BLaER1 (cell line): ENCODE measurements at regions not wholly inside any gene's neighbourhood (a gene's known extent, or its start where the extent isn't known, plus 50 kb on each side); places are given as distances from the start of the nearest gene placed in this dataset.

Source experiments
- H3K27ac ChIP-seq: shearing (Covaris generic); formaldehyde crosslinking; 2 replicates; pipeline ENCODE4 v1.8.1; 2022
- H3K27me3 ChIP-seq: shearing (Covaris generic); formaldehyde crosslinking; 2 replicates; pipeline ENCODE4 v1.8.1; 2022
- H3K36me3 ChIP-seq: shearing (Covaris generic); formaldehyde crosslinking; 2 replicates; pipeline ENCODE4 v1.8.1; 2022
- H3K4me1 ChIP-seq: shearing (Covaris generic); formaldehyde crosslinking; 2 replicates; pipeline ENCODE4 v1.8.1; 2022
- H3K4me2 ChIP-seq: shearing (Covaris generic); formaldehyde crosslinking; 2 replicates; pipeline ENCODE4 v1.8.1; 2022
- H3K4me3 ChIP-seq: shearing (Covaris generic); formaldehyde crosslinking; 2 replicates; pipeline ENCODE4 v1.8.1; 2022
- H3K9ac ChIP-seq: shearing (Covaris generic); formaldehyde crosslinking; 2 replicates; pipeline ENCODE4 v1.8.1; 2022
- H3K9me3 ChIP-seq: shearing (Covaris generic); formaldehyde crosslinking; 2 replicates; pipeline ENCODE4 v1.8.1; 2022
- H4K20me1 ChIP-seq: shearing (Covaris generic); formaldehyde crosslinking; 2 replicates; pipeline ENCODE4 v1.8.1; 2022
- Cebpa-rat ChIP-seq: shearing (Covaris generic); IDR thresholded peaks from 2 replicates; pipeline ENCODE4 v1.8.1; 2022

GRCh38 chr11:109026891-109027489, 362.1 kb downstream of the DDX10 start:
- no peaks in the 10 kb centered on the region for H4K20me1 ChIP-seq

GRCh38 chr11:109027851-109028250, 363.0 kb downstream of the DDX10 start:
- no peak overlapping the region for H3K27ac ChIP-seq

More at GRCh38 chr11:109026891-109027489, 362.1 kb downstream of the DDX10 start:
- no peak for TF ChIP-seq Cebpa-rat
- Histone ChIP-seq H3K27ac (no peak overlapping the region), H3K27me3 (no peaks in the 10 kb centered on the region), H3K4me3 (no peak overlapping the region), H3K4me2 (no peak overlapping the region), H3K36me3 (no peaks in the 10 kb centered on the region), H3K9ac (no peak overlapping the region), H3K9me3 (peaks cover 10% of the 10 kb centered on the region; the same call in 1 of the 2 replicates), H3K4me1 (no peaks in the 10 kb centered on the region)

GRCh38 chr11:109029927-109030326, 365.1 kb downstream of the DDX10 start:
- TF ChIP-seq Cebpa-rat = no peak
- Histone ChIP-seq H3K36me3 (no peaks in the 10 kb centered on the region), H3K4me1 (no peaks in the 10 kb centered on the region), H4K20me1 (no peaks in the 10 kb centered on the region), H3K4me2 (no peak overlapping the region), H3K9ac (no peak overlapping the region), H3K9me3 (peaks cover 3% of the 10 kb centered on the region; the same call in 1 of the 2 replicates), H3K27ac (no peak overlapping the region), H3K27me3 (no peaks in the 10 kb centered on the region), H3K4me3 (no peak overlapping the region)

More at GRCh38 chr11:109027851-109028250, 363.0 kb downstream of the DDX10 start:
- Histone ChIP-seq H3K9ac (no peak overlapping the region), H3K4me2 (no peak overlapping the region), H3K27me3 (no peaks in the 10 kb centered on the region), H4K20me1 (no peaks in the 10 kb centered on the region), H3K9me3 (peaks cover 10% of the 10 kb centered on the region; the same call in 1 of the 2 replicates), H3K4me3 (no peak overlapping the region), H3K4me1 (no peaks in the 10 kb centered on the region), H3K36me3 (no peaks in the 10 kb centered on the region)
- no peak for TF ChIP-seq Cebpa-rat

- Histone ChIP-seq H3K27ac (no peak overlapping the region), H3K9ac (no peak overlapping the region), H3K9me3 (no peaks in the 10 kb centered on the region), H4K20me1 (no peaks in the 10 kb centered on the region), H3K4me3 (no peak overlapping the region), H3K27me3 (no peaks in the 10 kb centered on the region), H3K36me3 (no peaks in the 10 kb centered on the region), H3K4me1 (no peaks in the 10 kb centered on the region), H3K4me2 (no peak overlapping the region)
- no peak for TF ChIP-seq Cebpa-rat
These were observed 368.9 kb downstream of the DDX10 start for GRCh38 chr11:109033627-109034338.

GRCh38 chr11:109034339-109034696, 369.4 kb downstream of the DDX10 start:
- Histone ChIP-seq H3K9ac (no peak overlapping the region), H3K27ac (no peak overlapping the region), H4K20me1 (no peaks in the 10 kb centered on the region), H3K36me3 (no peaks in the 10 kb centered on the region), H3K4me1 (no peaks in the 10 kb centered on the region), H3K4me3 (no peak overlapping the region), H3K4me2 (no peak overlapping the region), H3K27me3 (no peaks in the 10 kb centered on the region), H3K9me3 (no peaks in the 10 kb centered on the region)
- no peak for TF ChIP-seq Cebpa-rat

GRCh38 chr11:109035284-109035683, 370.4 kb downstream of the DDX10 start:
- Histone ChIP-seq H3K9ac (no peak overlapping the region), H3K36me3 (no peaks in the 10 kb centered on the region), H3K9me3 (no peaks in the 10 kb centered on the region), H3K4me2 (no peak overlapping the region), H3K27me3 (no peaks in the 10 kb centered on the region), H3K4me3 (no peak overlapping the region), H3K27ac (no peak overlapping the region), H4K20me1 (no peaks in the 10 kb centered on the region), H3K4me1 (no peaks in the 10 kb centered on the region)
- no peak for TF ChIP-seq Cebpa-rat

- no peak for TF ChIP-seq Cebpa-rat
- Histone ChIP-seq H3K9ac (no peak overlapping the region), H3K9me3 (no peaks in the 10 kb centered on the region), H3K4me3 (no peak overlapping the region), H3K36me3 (no peaks in the 10 kb centered on the region), H3K27ac (no peak overlapping the region), H3K4me1 (no peaks in the 10 kb centered on the region), H4K20me1 (no peaks in the 10 kb centered on the region), H3K4me2 (no peak overlapping the region), H3K27me3 (no peaks in the 10 kb centered on the region)
These were observed 371.1 kb downstream of the DDX10 start for GRCh38 chr11:109036011-109036410.

GRCh38 chr11:109037856-109038780, 373.2 kb downstream of the DDX10 start:
- Histone ChIP-seq H3K27ac (no peak overlapping the region), H3K9me3 (no peaks in the 10 kb centered on the region), H3K36me3 (no peaks in the 10 kb centered on the region), H4K20me1 (no peaks in the 10 kb centered on the region), H3K4me3 (no peak overlapping the region), H3K27me3 (no peaks in the 10 kb centered on the region), H3K4me1 (no peaks in the 10 kb centered on the region), H3K4me2 (no peak overlapping the region), H3K9ac (no peak overlapping the region)
- no peak for TF ChIP-seq Cebpa-rat

GRCh38 chr11:109039611-109040010, 374.7 kb downstream of the DDX10 start:
- Histone ChIP-seq H4K20me1 (no peaks in the 10 kb centered on the region), H3K36me3 (no peaks in the 10 kb centered on the region), H3K4me2 (no peak overlapping the region), H3K27ac (no peak overlapping the region), H3K4me3 (no peak overlapping the region), H3K27me3 (no peaks in the 10 kb centered on the region), H3K9ac (no peak overlapping the region), H3K9me3 (no peaks in the 10 kb centered on the region), H3K4me1 (no peaks in the 10 kb centered on the region)
- no peak for TF ChIP-seq Cebpa-rat

- Histone ChIP-seq H3K4me1 (no peaks in the 10 kb centered on the region), H3K4me3 (no peak overlapping the region), H3K36me3 (no peaks in the 10 kb centered on the region), H3K27me3 (no peaks in the 10 kb centered on the region), H3K4me2 (no peak overlapping the region), H3K27ac (no peak overlapping the region), H3K9me3 (no peaks in the 10 kb centered on the region), H4K20me1 (no peaks in the 10 kb centered on the region), H3K9ac (no peak overlapping the region)
- TF ChIP-seq Cebpa-rat = no peak
These were observed 375.4 kb downstream of the DDX10 start for GRCh38 chr11:109040303-109040702.
